Stimulated activated CD4-positive, alpha-beta T cell treated with anti-CD3 and anti-CD28 coated beads, Interleukin-1b, Interleukin-23, amount 100 ng/mL, for 4 hours (primary cell): ENCODE measurements at regions not wholly inside any gene's neighbourhood (a gene's known extent, or its start where the extent isn't known, plus 50 kb on each side); places are given as distances from the start of the nearest gene placed in this dataset.
"Not testable (repeated sequence)": the region's sequence is repeated elsewhere in the genome, so short reads cannot be mapped to it uniquely, and the experiment has no call there.

Experiments
- DNase-seq, 2 donors: peaks; one replicate each; pipeline ENCODE4 v3.0.0-alpha.2; 2020; ENCODE audit warnings: low read depth in 2 of 2

DNA sequence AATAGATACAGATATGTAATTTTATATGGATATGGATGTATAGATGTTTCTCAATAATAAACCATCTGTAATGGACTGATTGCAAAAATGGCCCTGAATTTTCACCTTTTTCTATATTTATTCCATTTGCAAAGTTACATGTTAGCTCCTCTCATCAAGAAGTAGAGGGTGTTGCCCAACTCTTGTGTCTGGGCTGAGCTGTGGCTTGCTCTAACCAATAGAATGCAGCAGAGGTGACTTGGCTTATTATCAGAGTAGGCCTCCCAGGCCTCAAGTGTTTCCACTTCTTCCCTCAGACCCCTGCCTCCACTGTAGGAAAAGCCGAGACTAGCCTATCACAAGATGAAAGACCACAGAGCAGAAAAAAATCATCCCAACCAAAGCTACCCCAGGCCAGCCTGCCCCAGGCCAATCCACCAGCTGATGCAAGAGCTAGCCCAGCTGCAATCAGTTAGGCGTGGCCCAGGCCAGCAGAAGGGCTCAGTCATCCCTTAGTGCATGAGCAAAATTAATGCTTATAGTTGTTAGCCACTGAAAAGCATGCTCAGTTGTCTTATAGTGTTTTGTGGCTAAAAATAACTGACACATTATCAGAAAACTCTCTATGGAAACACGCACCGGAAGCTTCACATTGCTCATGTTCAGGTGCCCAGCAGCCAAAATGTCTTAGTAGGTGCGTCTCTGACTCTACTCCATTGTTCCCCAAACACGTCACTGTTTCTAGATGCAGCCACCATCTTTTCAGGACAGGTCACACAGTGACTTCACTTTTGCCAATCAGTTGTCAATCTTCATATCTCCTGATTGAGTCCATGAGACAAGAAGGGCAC is 464.0 kb downstream of the FBXO15 start:
- DNase-seq = no peak

DNA sequence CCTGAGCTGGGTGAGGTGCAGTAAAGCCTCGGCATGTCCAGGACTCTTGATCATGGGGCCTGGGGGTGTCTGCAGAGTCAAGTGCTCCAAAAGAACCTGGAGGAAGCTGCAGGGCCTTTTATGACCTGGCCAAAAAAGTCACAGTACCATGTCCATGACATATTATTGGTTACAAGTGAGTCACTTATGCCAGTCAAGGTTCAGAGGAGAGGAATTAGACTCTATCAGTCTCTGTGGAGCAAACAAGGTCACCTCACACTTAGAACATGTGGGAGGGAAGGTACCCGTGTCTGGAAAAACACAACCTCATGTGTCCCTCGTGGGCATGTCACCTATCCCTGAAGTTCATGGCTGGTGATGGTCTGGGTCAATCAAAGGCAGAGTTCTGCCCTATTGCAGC is 465.7 kb downstream of the FBXO15 start:
- DNase-seq = no peak

DNA sequence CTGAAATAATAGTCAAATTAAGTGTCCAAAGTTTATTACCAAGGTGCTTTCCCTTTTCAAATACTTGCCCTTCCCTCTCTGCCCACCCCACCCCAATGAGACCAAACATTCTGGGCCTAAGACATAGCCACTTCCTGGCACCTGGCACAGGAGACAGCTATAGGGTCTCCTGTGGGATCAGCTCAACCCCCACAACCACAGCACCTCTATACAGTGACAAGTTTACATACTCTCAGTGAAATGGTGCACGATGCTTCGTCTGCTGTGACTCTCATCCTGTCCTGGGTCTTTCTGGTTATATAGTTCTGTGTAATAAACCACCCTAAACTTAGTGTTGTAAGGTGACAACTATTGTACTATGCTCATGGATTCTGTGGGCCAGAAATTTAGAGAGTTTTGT is 466.2 kb downstream of the FBXO15 start:
- no peak for DNase-seq

DNA sequence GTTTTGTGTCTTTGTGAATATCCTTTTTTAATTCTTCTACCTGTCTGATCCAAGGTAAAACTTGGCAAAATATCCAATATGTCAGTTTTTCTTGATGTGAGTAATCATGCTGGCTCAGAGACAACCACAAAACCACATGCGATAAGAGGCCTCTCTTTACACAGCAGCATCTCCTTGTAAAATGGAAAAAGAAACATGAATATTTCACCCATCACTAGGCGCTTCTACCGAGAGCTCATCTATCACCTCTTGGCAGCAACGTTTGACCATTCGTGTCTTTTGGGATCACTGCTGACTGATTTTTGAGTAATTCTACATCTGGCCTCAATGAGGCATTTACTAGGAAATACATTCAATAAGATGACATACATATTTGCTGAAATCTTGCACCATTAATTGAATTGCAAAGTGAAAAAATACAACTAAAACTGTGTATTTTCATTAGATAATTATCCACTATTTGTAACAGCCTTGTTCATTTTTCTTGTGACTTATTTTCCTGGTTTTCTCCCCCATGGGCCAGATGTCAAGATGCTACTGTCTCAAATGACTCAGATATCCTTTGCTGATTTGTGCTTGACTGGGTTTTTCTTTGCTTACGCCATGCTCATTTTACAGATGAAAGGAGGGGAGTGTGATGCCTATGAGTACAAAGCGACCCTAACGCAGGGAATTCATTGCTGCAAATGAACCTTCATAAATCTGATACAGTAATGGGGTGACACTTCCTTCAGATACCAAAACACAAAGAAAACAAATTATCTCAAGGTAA is 467.5 kb downstream of the FBXO15 start:
- DNase-seq = no peak

DNA sequence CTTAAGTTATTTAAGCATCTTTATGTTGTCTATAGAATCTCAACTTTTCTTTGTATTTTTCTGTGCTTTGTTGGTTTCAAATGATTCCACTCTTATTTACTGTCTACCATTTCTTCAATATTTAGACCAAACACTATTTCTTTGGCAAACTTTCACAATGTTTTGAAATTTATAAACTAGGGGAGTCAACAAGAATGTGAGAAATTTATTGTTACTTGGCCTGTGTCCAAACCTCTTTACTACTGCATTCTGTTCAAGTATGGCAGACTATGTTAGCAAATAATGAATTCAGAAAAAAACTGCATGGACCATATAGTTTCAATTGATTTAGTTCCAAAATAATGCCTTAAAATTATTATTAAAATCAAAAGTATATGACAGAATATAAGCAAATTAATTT is 470.2 kb downstream of the FBXO15 start:
- no peak for DNase-seq

DNA sequence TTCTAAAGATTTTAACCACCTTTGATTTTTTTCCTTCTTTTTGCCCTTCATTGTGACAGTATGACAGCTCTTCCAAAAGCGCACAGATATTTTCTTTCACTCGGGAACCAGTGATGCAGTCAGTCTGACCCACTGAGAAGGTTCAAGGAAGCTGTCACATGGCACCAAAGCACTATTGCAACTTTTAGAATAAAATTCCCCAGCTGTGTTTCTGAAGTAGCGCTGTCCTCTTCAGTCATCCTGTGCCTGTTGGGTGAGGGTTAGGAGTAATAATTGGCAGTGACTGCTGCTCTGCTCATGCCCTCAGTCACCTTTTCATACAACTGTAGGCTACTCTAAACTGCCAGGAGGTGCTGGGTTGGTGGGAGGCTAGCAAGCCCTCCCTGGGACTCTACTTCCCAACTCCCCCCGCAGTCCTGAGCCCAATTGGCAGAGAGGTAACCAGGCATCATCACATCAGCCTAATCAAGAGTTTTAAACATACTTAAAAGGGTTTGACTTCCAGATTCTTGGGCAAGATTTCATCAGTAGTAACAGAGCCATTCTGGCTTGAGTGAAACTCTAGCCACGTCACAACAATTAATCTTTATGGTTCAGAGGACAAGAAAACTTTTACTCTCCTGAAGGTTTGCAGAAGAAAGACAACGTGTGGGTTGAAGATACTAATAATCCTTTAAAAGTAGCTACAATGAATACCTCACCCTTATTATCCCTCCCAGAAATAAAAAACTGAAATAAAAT is 473.3 kb downstream of the FBXO15 start:
- DNase-seq = no peak

DNA sequence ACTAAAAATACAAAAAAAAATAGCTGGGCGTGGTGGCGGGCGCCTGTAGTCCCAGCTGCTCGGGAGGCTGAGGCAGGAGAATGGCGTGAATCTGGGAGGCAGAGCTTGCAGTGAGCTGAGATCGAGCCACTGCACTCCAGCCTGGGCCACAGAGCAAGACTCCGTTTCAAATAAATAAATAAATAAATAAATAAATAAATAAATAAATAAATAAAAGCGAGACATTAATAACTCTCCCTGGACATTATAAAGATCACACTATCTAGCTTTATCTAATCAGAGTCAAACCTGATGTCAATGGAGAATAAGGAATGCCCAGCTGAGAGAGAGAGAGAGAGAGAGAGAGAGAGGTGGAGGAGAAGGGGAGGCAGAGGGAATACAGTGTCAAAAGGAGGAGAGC is 476.2 kb downstream of the FBXO15 start:
- not testable (repeated sequence) for DNase-seq

DNA sequence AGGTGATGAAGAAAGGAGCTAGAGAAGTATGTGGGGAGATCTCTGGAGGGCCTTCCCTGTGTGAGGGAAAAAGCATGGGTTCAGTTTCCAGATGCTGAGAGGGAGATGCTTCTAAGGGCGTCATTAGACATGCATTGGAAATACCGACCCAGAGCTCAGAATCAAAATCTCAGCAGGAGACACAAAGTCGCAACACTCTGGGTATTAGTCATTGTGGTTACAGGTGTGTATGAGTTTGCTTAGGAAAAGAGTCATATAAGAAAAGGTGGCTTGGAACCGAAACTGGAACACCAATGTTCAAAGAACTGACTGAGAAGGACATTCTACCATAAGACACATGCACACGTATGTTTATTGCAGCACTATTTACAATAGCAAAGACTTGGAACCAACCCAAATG is 477.1 kb downstream of the FBXO15 start:
- DNase-seq = no peak

DNA sequence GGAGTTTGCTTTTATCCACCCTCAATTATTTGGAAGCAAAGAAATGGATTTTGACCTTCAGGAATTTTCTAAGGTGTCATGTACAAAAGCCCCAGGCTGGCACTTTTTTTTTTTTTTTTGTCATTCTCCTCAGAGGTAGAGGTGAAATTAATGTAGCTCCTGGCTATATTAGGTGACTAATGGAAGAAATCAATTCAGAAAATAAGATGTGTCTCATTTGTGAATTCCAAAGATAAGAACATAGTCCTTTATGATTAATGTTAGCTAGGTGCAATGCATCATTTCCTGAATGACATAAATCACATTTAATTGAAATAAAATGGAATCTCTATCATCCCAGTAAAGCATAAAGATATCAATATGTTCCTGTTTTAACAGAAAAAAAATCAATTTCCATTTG is 477.6 kb downstream of the FBXO15 start:
- DNase-seq = no peak

DNA sequence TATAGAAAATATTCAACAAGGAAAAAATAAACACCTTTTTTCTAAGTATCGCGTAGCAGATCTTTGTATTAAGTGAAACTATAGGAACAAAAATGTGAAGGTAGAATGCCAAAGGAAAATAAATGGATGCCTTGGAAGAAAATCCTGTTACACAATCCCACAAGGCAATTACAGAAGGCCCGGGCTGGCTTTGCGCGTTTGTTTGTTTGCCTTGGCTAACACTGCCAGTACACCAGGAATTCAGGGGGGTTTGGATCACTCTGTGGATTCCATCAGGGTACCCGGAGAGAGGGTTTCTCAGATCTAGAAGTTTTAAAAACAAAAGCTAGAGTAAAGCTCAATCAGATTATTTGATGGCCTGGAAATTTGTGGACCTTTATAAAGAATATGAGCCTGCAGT is 478.3 kb downstream of the FBXO15 start:
- no peak for DNase-seq

DNA sequence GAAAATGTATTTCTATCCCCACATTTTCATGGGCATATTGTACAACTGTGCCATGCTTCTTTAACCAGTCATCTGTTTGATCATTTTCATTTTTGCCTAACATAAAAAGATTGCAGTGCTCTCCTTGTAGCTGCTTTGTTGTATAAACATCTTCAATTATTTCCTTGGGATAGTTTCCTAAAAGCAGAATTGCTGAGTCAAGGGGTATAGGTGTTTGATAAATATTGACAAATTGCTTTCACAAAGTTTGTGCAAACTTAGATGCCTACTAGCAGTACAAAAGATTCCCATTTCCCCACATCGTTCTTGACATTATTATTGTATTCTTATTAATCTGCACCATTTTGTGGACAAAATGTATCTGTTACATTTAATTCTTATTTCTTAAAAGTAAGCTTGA is 479.6 kb downstream of the FBXO15 start:
- no peak for DNase-seq

DNA sequence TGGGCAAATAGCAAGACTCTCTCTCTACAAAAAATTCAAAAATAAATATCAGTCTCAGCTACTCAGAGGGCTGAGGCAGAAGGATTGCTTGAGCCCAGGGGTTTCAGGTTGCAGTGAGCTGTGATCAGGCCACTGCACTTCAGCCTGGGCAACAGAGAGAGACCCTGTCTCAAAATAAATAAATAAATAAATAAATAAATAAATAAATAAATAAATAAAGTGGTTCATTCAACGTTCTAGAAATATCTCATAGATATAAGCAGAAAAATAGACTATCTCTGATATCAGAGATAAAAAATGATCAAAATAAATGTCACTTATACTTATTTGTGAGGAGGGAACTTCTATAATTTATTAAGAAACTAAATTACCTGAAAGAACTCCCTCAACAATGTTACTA is 480.9 kb downstream of the FBXO15 start:
- DNase-seq = no peak

DNA sequence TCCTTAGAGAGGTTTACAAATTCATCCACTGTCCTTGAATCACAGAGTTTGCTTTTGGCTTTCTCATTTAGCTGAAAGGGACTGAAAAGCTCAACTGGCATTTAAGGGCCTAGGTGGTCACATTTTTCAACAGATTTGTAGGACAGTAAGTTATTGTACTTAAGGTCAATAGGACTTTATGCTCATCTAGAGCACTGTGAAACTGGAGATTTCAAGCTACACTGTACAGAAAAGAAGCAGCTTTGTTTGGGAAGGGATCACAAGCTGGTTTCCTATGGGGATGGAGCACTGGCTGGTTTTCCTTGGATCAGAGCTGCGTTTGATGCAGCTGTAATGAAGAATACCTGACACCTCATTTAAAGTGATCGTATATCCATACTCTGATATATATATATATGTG is 482.7 kb downstream of the FBXO15 start:
- no peak for DNase-seq

DNA sequence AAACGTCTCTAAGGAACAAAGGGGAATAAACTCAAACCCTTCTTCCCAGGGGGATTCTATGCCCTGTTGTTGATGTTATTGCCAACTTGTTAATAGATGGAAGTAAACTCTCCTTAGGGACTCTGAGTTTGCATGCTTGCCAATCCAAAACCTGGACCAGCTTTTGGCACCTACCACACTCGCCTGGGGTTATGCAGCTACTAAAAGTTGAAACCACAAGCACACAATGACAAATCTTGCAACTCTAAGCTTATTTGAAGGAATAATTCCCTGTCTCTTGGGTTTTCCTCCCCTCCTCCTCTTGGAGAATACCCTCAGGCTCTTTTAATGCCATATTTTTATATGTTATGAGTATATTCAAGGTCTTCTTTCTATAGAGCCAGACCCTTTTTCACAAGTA is 484.1 kb downstream of the FBXO15 start:
- no peak for DNase-seq

DNA sequence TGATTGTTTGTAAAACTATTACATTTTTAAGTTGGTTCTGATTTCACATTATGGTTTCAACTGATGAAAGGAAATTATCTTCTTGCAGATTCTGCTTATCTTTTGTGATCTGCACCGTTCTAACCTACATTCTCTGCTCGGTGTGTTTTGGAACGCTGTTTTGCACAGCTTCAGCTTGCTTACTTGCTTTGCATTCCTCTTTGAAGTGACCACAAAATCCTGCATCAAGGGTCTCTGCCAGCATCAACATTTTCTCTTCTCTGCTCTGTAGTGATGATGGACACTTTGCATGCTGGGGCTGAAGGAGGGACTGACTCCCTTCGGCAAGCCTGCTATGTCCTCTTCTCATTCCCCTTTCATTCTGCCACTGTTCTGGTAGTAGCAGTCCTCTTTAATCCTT is 485.2 kb downstream of the FBXO15 start:
- DNase-seq = no peak

DNA sequence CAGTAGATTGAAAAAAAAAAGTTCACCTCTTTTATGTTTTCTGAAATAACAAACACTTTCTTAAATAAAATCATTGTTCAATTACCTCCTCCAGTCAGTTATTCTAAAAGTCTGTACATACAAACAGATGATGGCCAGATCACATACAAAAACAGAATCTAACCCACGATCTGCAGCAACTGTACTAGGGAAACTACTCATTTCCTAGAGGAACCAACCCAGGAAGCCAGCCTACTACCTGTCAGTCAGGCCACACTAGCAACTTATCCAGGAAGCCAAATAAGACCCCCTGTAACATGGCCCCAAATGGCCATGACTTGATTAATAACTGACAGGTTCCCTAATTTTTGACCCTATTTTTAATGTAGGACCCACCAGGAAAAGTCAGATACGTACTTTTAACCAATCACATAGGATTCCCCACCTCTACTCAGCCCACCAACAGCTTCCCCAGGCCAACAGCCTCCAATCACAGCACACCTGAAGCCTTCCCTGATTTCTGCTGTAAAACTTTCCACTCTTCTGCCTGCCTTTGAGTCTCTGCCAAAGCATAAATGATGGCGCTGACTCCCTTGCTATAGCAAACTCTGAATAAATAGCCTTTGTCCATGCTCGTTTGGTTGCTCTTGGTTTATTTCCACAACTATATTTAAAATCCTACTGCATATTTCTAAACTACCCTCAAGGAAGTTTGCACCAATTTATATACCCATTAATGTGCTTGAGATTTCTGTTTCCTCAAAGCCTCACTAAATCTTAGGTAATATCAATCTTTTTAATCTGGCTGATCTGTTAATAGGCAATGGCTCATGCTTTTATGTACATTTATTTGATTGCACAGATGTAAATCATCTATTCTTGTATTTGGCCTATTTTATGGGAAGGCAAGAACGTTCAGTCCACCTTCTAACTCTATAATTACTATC is 486.4 kb downstream of the FBXO15 start:
- DNase-seq = no peak

DNA sequence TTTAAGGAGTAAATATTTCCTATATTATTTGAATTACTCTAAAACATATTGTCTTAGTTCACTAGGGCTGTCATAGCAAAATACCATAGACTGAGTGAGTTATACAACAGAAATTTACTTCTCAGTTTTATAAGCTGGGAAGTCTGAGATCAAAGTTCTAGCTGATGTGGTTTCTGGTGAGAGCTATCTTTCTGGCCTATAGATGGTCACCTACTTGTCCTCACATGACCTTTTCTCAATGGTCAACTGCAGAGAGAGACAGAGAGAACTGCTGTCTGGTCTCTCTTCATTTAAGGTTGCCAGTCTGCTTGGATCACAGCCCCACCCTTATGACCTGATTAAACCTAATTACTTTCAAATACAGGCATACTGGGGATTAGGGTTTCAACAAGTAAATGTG is 490.9 kb downstream of the FBXO15 start:
- DNase-seq = no peak

DNA sequence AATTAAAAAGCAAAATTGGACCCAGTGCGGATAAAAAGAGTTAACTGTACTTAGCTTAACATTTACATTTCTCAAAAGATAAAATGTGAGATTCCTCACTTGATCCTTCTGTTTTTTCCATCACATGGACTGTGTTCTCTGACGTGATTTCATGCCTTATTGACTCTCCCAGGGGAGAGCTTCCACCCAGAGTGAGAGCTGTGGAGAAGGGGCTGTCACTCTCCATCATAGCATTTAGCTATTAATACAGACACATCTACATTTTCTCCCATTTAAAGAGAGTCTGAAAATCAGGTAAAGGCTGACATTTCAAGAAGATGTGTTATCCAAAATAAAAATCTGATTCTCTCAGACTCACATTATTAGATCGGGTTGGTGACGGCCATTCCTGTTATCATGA is 493.8 kb downstream of the FBXO15 start:
- no peak for DNase-seq

DNA sequence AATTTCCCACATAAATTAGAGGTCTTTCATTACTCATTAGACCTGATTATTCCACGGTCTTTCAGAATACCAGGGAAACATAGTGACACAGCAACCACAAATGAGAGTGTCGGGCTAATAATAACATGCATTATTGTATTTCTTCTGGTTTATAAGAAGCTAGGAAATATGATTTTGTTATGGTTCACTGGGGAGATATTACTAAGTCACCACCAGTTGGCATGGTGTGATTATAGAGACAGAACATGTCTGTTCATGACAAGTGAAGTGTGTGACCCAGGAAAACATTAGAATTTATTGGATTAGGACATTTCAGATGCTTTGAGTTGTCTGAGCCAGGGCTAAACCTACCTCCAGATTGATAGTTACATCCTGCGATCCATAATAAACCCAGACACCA is 494.4 kb downstream of the FBXO15 start:
- no peak for DNase-seq

DNA sequence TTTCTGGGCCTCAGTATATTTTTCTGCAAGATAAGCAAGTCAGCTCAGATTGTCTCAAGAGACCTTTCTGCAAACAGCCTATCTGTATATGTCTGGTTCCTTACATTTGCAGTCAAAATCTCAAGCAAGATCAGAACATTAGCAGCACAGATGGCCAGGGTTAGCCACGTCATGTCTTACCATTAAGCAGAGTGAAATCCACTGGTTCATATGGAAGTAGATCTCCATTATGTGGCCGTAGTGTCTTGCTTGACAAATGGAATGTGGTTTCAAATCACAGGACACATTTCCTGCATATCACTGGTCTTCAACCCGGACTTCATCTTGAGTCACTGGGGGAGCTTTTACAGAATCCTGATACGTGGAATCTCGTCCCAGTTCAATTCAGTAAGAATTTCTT is 500.2 kb downstream of the FBXO15 start:
- no peak for DNase-seq

DNA sequence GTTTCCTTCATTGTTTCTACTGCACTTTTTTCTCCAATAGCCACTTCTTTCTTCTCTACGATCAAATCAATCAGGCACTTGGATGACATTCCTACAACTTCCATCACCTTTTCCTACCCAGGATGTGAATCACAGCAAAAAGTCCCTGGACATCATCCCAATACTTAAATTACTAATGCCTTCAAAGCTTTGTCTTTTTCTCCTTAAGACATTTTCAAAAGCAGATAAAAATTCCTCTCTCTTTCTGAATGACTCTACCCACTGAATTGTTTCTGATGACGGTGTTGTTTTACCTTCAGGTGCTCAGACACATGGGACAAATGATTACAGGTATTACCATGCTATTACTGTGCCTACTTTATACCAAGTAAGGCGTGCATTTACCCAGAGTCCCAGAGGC is 500.9 kb downstream of the FBXO15 start:
- DNase-seq = no peak

DNA sequence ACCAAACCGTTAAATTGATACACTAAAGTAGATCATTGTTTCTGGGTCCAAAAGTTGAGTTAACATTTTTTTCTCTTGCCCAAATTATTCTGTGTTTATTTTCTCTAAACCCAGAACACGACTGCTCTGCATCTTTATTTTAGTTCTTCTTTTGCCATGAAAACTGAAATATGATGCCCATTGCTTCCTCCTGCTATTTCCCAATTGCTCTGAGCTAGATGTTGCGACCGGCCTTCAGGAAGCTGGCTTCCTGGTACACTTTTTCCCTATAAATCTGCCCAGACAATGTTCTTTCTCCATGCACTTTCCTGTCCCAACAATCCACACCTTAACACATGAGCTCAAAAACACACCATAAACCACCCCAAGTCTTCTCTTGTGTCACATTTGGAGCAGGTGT is 501.4 kb downstream of the FBXO15 start:
- no peak for DNase-seq
